ENCODE measurements at regions not wholly inside any gene's neighbourhood (a gene's known extent, or its start where the extent isn't known, plus 50 kb on each side); places are given as distances from the start of the nearest gene placed in this dataset.

GRCh38 chrX:120692319-120692718 lies 62.5 kb upstream of the C1GALT1C1 start:
- H3K36me3 ChIP-seq (ENCODE audit: insufficient read depth, low read length): no peaks in the 10 kb centered on the region; the same call in 1 of the 2 replicates
- TF ChIP-seq CTCF (IDR thresholded peaks at IDR 0.05; ENCODE audit: low read length) (no peak), EZH2 (IDR thresholded peaks at IDR 0.05; ENCODE audit: borderline replicate concordance, low read length) (no peak)

GRCh38 chrX:120690941-120691340 lies 61.1 kb upstream of the C1GALT1C1 start:
- H3K79me2 ChIP-seq (ENCODE audit: insufficient read depth, low read length): no peaks in the 10 kb centered on the region
- H2AFZ ChIP-seq (ENCODE audit: low read length): no peak overlapping the region
- no peaks in the 10 kb centered on the region for H3K27me3 ChIP-seq (ENCODE audit: insufficient read depth, low read length)
- TF ChIP-seq CTCF (IDR thresholded peaks at IDR 0.05; ENCODE audit: low read length) (no peak), EZH2 (IDR thresholded peaks at IDR 0.05; ENCODE audit: borderline replicate concordance, low read length) (no peak)
- no peak overlapping the region for H3K4me3 ChIP-seq (ENCODE audit: low read depth, low read length, poor library complexity, severe bottlenecking)
- no peak overlapping the region for H3K9ac ChIP-seq (ENCODE audit: low read length)
- H3K9me3 ChIP-seq (ENCODE audit: low read length): no peaks in the 10 kb centered on the region
- H3F3A ChIP-seq (ENCODE audit: insufficient read depth, low read length): no peaks in the 10 kb centered on the region
- H3K27ac ChIP-seq (ENCODE audit: low read depth, low read length, poor library complexity, severe bottlenecking): no peak overlapping the region
- no peaks in the 10 kb centered on the region for H3K9me2 ChIP-seq (ENCODE audit: low read depth, low read length)
- H3K4me1 ChIP-seq (ENCODE audit: insufficient read depth, low read length, severe bottlenecking): peaks cover 7% of the 10 kb centered on the region
- no peaks in the 10 kb centered on the region for H4K20me1 ChIP-seq (ENCODE audit: insufficient read depth, low read length)
- no peaks in the 10 kb centered on the region for H3K36me3 ChIP-seq (ENCODE audit: insufficient read depth, low read length)
- no peak overlapping the region for H3K4me2 ChIP-seq (ENCODE audit: low read length)

More at GRCh38 chrX:120692319-120692718, 62.5 kb upstream of the C1GALT1C1 start:
- H2AFZ ChIP-seq (ENCODE audit: low read length): no peak overlapping the region
- no peak overlapping the region for H3K9ac ChIP-seq (ENCODE audit: low read length)
- H3K4me1 ChIP-seq (ENCODE audit: insufficient read depth, low read length, severe bottlenecking): peaks cover 13% of the 10 kb centered on the region
- H3K27ac ChIP-seq (ENCODE audit: low read depth, low read length, poor library complexity, severe bottlenecking): no peak overlapping the region
- no peaks in the 10 kb centered on the region for H3K79me2 ChIP-seq (ENCODE audit: insufficient read depth, low read length)
- no peak overlapping the region for H3K4me2 ChIP-seq (ENCODE audit: low read length)
- H4K20me1 ChIP-seq (ENCODE audit: insufficient read depth, low read length): no peaks in the 10 kb centered on the region
- no peaks in the 10 kb centered on the region for H3K27me3 ChIP-seq (ENCODE audit: insufficient read depth, low read length)
- no peaks in the 10 kb centered on the region for H3F3A ChIP-seq (ENCODE audit: insufficient read depth, low read length)
- H3K4me3 ChIP-seq (ENCODE audit: low read depth, low read length, poor library complexity, severe bottlenecking): no peak overlapping the region
- no peaks in the 10 kb centered on the region for H3K9me2 ChIP-seq (ENCODE audit: low read depth, low read length)
- H3K9me3 ChIP-seq (ENCODE audit: low read length): no peaks in the 10 kb centered on the region

GRCh38 chrX:120690344-120690743 lies 60.5 kb upstream of the C1GALT1C1 start:
- H3K27ac ChIP-seq (ENCODE audit: low read depth, low read length, poor library complexity, severe bottlenecking): no peak overlapping the region

More at GRCh38 chrX:120690344-120690743, 60.5 kb upstream of the C1GALT1C1 start:
- Histone ChIP-seq H3K9ac (ENCODE audit: low read length) (no peak overlapping the region), H3K4me1 (ENCODE audit: insufficient read depth, low read length, severe bottlenecking) (peaks cover 7% of the 10 kb centered on the region), H3K36me3 (ENCODE audit: insufficient read depth, low read length) (no peaks in the 10 kb centered on the region), H3K27me3 (ENCODE audit: insufficient read depth, low read length) (no peaks in the 10 kb centered on the region), H4K20me1 (ENCODE audit: insufficient read depth, low read length) (no peaks in the 10 kb centered on the region), H3K9me3 (ENCODE audit: low read length) (no peaks in the 10 kb centered on the region), H3F3A (ENCODE audit: insufficient read depth, low read length) (no peaks in the 10 kb centered on the region), H3K79me2 (ENCODE audit: insufficient read depth, low read length) (no peaks in the 10 kb centered on the region), H3K4me3 (ENCODE audit: low read depth, low read length, poor library complexity, severe bottlenecking) (no peak overlapping the region), H3K4me2 (ENCODE audit: low read length) (no peak overlapping the region), H3K9me2 (ENCODE audit: low read depth, low read length) (no peaks in the 10 kb centered on the region), H2AFZ (ENCODE audit: low read length) (no peak overlapping the region)
- TF ChIP-seq CTCF (IDR thresholded peaks at IDR 0.05; ENCODE audit: low read length): no peak
- no peak for TF ChIP-seq EZH2 (IDR thresholded peaks at IDR 0.05; ENCODE audit: borderline replicate concordance, low read length)
